ENCODE measurements at regions not wholly inside any gene's neighbourhood (a gene's known extent, or its start where the extent isn't known, plus 50 kb on each side); places are given as distances from the start of the nearest gene placed in this dataset.

- ATAC-seq (no peak), DNase-seq (no peak)
- no peak overlapping the region for H3K27ac ChIP-seq
- H3K27me3 ChIP-seq (ENCODE audit: low read depth): no peaks in the 10 kb centered on the region
- H3K36me3 ChIP-seq: no peaks in the 10 kb centered on the region
- no peak overlapping the region for H3K4me3 ChIP-seq
- no peaks in the 10 kb centered on the region for H3K4me1 ChIP-seq
- intact Hi-C loops (cut with DNase I): no loop called here
- no peak for TF ChIP-seq CTCF (IDR thresholded peaks at IDR 0.05)
- peaks cover 2% of the 10 kb centered on the region for H3K9me3 ChIP-seq
Observed at GRCh38 chr6:140134224-140134623, 759.8 kb upstream of the CITED2 start.

- Histone ChIP-seq H3K4me3 (no peak overlapping the region), H3K27me3 (ENCODE audit: low read depth) (no peaks in the 10 kb centered on the region), H3K9me3 (peaks cover 8% of the 10 kb centered on the region), H3K36me3 (no peaks in the 10 kb centered on the region), H3K27ac (no peak overlapping the region), H3K4me1 (no peaks in the 10 kb centered on the region)
- intact Hi-C loops (cut with DNase I): no loop called here
- DNase-seq (no peak), ATAC-seq (no peak)
- TF ChIP-seq CTCF (IDR thresholded peaks at IDR 0.05): no peak
Observed at GRCh38 chr6:140130074-140130473, 755.6 kb upstream of the CITED2 start.

DNA sequence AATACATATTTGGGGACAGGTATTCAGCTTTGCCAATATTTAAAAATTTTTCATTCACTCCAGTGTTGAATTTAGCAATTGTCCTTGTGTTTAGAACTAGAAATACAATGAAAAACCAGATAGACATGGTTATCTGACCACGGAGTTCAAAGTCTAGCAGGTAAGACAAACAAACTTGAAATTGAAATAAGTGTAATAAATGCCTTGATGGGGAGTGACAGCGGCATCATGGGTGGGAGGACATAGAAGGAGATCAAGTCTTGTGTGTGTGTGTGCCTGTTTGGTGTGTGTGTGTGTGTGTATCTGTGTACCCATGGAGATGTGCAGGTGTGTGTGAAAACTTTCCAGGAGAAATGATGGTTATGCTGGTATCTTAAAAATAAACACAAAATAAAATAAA, 750.0 kb upstream of the CITED2 start:
- H3K9me3 ChIP-seq: peaks cover 8% of the 10 kb centered on the region
- no peaks in the 10 kb centered on the region for H3K36me3 ChIP-seq
- intact Hi-C loops (cut with DNase I): no loop called here
- no peak for ATAC-seq
- TF ChIP-seq CTCF (IDR thresholded peaks at IDR 0.05): no peak
- H3K4me3 ChIP-seq: no peak overlapping the region
- no peaks in the 10 kb centered on the region for H3K4me1 ChIP-seq
- no peak overlapping the region for H3K27ac ChIP-seq
- no peaks in the 10 kb centered on the region for H3K27me3 ChIP-seq (ENCODE audit: low read depth)
- no peak for DNase-seq

DNA sequence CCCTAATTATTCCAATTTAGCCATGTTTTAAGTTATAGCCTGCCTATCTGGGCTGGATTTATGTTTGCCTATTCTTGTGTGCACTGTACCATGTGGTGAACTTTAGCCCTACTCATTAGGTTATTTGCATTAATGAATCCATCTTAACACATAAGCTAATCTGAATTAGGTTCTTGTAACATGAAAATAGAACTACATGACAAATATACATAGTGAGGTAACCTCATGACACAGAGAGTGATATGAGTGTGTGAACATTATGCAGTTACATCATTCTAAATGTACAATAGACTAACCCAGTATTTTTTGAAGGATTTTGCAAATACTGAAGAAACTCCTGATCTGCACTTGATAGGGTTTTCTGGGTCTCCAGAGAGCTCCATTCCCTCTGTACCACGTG, 733.7 kb upstream of the CITED2 start:
- Histone ChIP-seq H3K9me3 (no peaks in the 10 kb centered on the region), H3K27ac (no peak overlapping the region), H3K4me3 (no peak overlapping the region), H3K4me1 (no peaks in the 10 kb centered on the region), H3K27me3 (ENCODE audit: low read depth) (no peaks in the 10 kb centered on the region), H3K36me3 (no peaks in the 10 kb centered on the region)
- intact Hi-C loops (cut with DNase I): no loop called here
- TF ChIP-seq CTCF (IDR thresholded peaks at IDR 0.05): no peak
- DNase-seq: no peak
- no peak for ATAC-seq

- ATAC-seq: no peak
- H3K27ac ChIP-seq: no peak overlapping the region
- H3K27me3 ChIP-seq (ENCODE audit: low read depth): no peaks in the 10 kb centered on the region
- no peaks in the 10 kb centered on the region for H3K9me3 ChIP-seq
- no peaks in the 10 kb centered on the region for H3K4me1 ChIP-seq
- no peak overlapping the region for H3K4me3 ChIP-seq
- no peaks in the 10 kb centered on the region for H3K36me3 ChIP-seq
- no peak for DNase-seq
- TF ChIP-seq CTCF (IDR thresholded peaks at IDR 0.05): no peak
- intact Hi-C loops (cut with DNase I): no loop called here
Observed at GRCh38 chr6:140107216-140107615, 732.8 kb upstream of the CITED2 start.

GRCh38 chr6:140105857-140106256, 731.4 kb upstream of the CITED2 start:
- intact Hi-C loops (cut with DNase I): no loop called here
- Histone ChIP-seq H3K9me3 (no peaks in the 10 kb centered on the region), H3K27me3 (ENCODE audit: low read depth) (no peaks in the 10 kb centered on the region), H3K4me1 (no peaks in the 10 kb centered on the region), H3K27ac (no peak overlapping the region), H3K36me3 (no peaks in the 10 kb centered on the region), H3K4me3 (no peak overlapping the region)
- DNase-seq (no peak), ATAC-seq (no peak)
- no peak for TF ChIP-seq CTCF (IDR thresholded peaks at IDR 0.05)

Data from lower lobe of right lung (tissue), 2 donors.